Activated naive CD8-positive, alpha-beta T cell treated with anti-CD3 and anti-CD28 coated beads, Interleukin-2, amount 50 U/mL, for 16 hours (primary cell): ENCODE measurements at regions not wholly inside any gene's neighbourhood (a gene's known extent, or its start where the extent isn't known, plus 50 kb on each side); places are given as distances from the start of the nearest gene placed in this dataset.
"Not testable (repeated sequence)": the region's sequence is repeated elsewhere in the genome, so short reads cannot be mapped to it uniquely, and the experiment has no call there.

ENCODE experiments used
- DNase-seq: peaks from one replicate; pipeline ENCODE4 v3.0.0-alpha.2; 2020; ENCODE audit warnings: low read depth, low spot score

- DNase-seq: no peak
Measured at GRCh38 chr2:239727776-239728600, 297.2 kb downstream of the NDUFA10 start.

- no peak for DNase-seq
Measured at GRCh38 chr2:239727182-239727775, 297.9 kb downstream of the NDUFA10 start.

DNA sequence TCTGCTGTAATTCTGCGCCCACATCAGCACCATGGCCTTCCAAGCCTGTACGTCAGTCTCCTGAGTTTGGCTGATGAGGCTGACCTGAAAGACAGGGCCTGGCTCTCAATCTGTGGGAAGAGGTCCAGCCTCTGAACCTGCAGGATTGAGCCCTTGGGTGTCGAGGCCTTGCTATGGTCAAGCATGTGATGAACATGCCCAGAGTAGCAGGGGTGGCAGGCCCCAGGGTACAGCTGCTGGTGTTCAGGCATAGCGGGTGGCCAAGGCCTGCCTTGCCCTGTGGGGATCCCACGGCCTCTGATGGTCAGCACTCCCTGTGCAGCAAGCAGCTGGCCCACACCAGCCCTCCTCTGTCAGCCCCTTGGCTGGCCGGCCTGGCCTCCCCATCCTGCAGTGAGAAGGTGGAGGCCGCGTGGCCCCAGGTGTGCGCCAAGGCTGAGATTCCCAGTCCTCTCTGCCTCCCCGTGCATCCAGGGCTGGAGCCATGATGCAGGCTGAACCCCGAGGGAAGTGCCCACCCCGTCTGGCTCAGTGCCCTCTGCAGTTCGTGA is 298.4 kb downstream of the NDUFA10 start:
- no peak for DNase-seq

DNA sequence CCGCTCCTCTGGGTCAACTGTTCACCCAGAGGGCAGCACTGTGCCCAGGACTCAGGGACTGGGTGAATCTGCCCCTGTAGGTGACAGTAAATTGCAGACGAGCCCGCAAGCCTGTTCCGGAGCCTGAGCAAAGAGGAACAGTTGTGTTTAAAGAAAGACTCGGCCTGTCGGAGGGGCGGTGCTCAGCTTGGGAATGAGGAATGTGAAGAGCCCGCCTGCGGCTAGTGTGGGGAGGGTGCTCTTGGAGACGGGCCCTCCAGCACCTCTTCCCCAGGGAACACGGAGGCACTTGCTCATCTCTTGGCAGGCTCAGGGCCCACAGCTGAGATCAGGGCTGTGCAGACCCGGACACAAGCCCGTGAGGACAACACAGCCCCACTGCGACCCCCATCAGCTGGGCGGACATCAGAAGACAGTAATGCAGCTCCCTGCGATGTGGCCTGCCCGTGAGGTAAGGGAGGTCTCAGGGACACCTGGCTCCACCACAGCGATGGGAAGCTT is 299.0 kb downstream of the NDUFA10 start:
- no peak for DNase-seq

GRCh38 chr2:239725551-239725890 is 299.6 kb downstream of the NDUFA10 start:
- DNase-seq: no peak

- DNase-seq: no peak
Measured at GRCh38 chr2:239724851-239725550, 300.1 kb downstream of the NDUFA10 start.

GRCh38 chr2:239724194-239724849 is 300.8 kb downstream of the NDUFA10 start:
- no peak for DNase-seq

GRCh38 chr2:239723486-239724193 is 301.5 kb downstream of the NDUFA10 start:
- no peak for DNase-seq

DNA sequence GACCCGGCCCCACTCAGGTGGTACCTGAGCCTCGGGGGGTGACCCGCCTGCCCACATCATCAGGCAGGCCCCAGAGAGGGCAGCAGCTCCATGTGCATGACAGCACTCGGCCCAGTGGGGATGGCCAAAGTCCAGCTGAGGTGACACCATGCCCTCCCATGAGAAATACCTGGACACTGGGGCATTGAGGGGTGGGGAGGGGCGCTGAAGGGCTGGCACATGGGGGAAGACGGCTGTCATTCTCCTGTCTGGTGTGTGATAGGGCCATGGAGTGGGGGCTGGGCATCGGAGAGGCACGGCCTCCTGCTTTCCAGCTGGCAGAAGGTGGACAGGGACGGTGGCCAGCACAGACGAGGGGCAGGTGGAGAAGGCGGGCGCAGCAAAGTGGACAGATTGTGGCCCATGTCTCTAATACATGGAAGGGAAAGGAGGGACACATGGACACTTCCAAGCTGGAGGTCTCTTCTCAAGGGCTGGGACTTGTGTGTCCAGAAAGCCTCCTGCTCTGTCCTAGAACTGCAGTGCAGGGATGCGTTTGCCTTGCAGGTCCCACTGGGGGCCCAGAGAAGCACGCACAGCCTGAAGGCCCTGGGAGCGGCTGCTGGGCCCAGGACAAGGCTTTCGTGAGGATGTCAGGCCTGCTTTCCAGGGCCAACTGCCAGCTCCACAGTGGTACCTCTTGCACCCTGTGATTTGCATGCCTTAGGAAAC is 302.2 kb downstream of the NDUFA10 start:
- DNase-seq: no peak

DNA sequence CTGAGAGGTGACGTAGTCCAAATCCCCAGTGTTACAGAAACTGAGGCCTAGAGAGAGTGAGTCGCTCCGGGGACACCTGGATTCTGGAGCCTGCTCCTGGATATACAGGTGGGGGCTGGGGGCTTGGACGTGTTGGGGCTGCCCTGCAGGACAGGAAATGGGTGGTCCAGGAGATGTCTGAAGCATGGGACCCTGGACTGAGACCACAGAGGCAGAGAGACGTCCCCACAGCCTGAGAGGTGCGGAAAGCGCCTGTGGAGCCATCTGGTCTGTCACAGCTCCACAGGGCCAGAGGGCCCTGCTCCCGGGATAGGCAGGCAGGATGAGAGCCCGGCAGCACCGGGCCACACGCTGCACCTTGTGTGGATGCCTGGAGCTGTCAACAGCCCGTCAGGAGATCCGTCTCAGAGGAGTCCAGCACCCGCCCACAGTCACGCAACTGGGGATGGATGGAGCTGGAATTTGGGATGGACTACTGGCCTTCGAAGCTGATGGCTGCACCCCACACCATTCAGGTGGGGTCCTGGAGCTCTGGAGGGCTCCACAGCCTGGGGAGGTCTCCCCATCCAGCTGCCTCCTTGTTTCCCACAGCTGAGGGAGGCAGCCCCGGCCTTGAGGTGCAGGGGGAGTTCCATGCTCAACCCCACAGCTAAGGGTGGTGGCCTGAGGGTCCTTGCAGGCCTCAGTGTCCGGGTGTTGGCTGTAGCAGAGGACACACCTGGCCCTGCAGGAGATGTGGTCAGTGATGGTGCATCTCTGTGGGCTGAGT is 303.0 kb downstream of the NDUFA10 start:
- no peak for DNase-seq

GRCh38 chr2:239721531-239721930 is 303.6 kb downstream of the NDUFA10 start:
- no peak for DNase-seq

DNA sequence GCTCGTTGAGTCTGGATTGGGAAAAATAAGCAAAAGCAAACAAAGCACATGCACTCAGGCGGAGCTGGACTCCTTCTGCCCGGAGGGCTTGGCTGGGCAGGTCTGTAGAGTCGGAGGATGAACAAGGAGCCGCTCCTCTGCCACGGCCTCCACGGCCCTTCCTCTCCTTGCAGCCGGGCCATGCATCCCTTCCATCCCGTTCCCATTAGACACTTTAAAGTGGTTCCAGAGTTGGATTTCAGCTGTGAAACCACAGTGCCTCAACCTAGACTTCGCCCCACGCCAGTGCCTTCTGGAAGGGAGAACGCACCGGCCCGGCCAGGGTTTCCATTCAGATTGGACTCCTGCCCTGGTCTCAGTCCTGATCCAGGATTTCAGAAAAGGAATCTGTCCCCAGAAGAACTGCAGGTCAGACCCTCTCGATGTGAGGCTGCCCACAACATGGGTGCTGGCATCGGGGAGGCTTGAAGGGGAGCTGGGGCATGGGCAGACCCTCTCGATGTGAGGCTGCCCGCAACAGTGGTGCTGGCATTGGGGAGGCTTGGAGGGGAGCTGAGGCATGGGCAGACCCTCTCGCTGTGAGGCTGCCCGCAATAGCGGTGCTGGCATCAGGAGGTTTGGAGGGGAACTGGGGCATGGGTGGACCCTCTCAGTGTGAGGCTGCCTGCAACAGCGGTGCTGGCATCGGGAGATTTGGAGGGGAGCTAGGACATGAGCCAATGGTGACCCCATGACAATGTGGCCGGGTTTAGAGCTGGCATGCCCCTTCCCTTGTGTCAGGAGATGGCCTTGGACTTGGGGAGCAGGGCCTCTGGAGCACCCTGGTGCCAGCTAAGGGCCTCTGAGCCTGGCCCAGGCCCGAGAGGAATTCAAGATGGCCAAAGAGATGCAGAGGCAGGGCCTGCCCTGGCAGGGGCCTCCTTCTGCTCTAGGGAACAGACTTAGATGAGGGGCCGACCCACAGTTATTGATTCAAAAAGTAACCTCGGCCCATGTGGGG is 304.5 kb downstream of the NDUFA10 start:
- no peak for DNase-seq

- no peak for DNase-seq
Measured at GRCh38 chr2:239719791-239720360, 305.3 kb downstream of the NDUFA10 start.

GRCh38 chr2:239718991-239719390 is 306.2 kb downstream of the NDUFA10 start:
- DNase-seq: not testable (repeated sequence)

- DNase-seq: no peak
Measured at GRCh38 chr2:239717706-239718105, 307.4 kb downstream of the NDUFA10 start.

DNA sequence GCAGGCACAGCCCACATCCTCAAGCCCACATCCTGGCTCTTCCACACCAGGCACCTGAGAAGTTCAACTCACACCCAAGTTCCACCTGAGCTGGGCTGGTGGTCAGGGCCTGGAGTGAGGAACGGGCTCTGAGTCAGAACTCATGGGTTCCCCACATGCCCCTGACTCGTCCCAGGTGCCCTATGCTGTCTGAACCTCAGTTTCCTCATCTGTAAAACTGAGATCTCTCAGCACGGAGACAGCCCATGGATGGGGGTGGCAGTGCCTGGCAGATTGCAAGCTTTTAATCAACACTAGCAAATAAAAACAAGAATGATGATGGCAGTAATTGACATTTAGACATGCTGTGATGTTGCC is 307.8 kb downstream of the NDUFA10 start:
- no peak for DNase-seq

DNA sequence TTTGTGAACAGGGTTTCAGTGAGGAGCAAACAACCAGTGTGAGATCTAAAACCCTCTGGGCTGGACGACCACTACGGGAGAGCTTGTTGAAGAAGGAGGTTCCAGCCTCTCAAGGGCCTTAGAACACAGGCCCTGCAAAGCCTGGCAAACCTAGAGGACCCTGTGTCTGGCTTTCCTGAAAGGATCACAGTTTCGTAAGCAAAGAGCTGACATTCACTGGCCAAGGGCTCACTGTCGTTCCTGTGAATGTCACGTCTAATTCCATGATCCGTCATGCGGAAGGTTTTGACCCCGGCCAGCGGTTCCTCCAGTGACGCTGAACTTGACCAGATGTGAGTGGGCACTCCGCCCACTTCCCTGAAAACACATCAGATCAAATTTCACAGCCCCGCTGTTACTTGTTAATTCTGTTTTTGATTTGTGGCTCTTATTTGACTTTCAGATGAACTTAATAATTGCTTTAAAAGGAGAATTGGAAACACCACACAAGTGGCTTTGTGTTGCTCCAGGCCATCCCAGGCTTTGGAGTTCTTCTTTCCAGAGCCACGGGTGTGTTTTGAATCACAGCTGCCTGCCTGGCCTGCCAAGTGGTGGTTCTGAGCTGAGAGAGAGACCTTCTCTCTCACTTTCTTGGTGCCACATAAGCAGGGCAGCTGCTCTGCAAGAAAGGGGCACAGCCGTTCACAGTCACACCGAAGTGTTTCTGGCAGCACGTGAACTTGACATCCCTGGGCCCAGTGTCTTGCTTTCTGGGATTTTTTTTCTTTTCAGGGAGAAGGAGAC is 308.4 kb downstream of the NDUFA10 start:
- no peak for DNase-seq
